AG04450 (cell line): ENCODE measurements at regions not wholly inside any gene's neighbourhood (a gene's known extent, or its start where the extent isn't known, plus 50 kb on each side); places are given as distances from the start of the nearest gene placed in this dataset.

Experiments
- CTCF ChIA-PET: fragments of 300-600, 350-600 bp; formaldehyde crosslinking; extraction: SDS; loops from one replicate; lab custom pipeline; 2022; ENCODE audit warnings: antibody characterized with exemption, inconsistent platforms; lab: Charles Lee
- POLR2A ChIA-PET: fragments of 350-600 bp; formaldehyde crosslinking; extraction: SDS; loops from one replicate; lab custom pipeline; 2021; ENCODE audit warnings: antibody characterized with exemption, inconsistent platforms; lab: Yijun Ruan, JAX
- DNase-seq: peaks from one replicate; pipeline ENCODE4 v3.0.0-alpha.2; 2011; ENCODE audit warnings: low read depth, low spot score
- H3K27ac ChIP-seq: one replicate; pipeline ENCODE4 v1.5.1; 2012; ENCODE audit warnings: low read depth, low read length, control low read depth
- H3K27me3 ChIP-seq: one replicate; pipeline ENCODE4 v1.6.0; 2012; ENCODE audit warnings: low read length; ENCODE audit not compliant: control insufficient read depth, insufficient read depth
- H3K4me3 ChIP-seq: 2 replicates; pipeline ENCODE4 v1.5.1; 2011; ENCODE audit warnings: mild to moderate bottlenecking, low read depth, low read length, control low read depth
- H3K9me3 ChIP-seq: 2 replicates; pipeline ENCODE4 v1.5.1; 2012; ENCODE audit warnings: low read length; ENCODE audit not compliant: control insufficient read depth, insufficient read depth
- TF ChIP-seq, protein P1 (sequence below): IDR thresholded peaks from 2 replicates; pipeline ENCODE4 v1.5.1; 2011; ENCODE audit warnings: low read depth, low read length, control low read depth, inconsistent platforms

DNA sequence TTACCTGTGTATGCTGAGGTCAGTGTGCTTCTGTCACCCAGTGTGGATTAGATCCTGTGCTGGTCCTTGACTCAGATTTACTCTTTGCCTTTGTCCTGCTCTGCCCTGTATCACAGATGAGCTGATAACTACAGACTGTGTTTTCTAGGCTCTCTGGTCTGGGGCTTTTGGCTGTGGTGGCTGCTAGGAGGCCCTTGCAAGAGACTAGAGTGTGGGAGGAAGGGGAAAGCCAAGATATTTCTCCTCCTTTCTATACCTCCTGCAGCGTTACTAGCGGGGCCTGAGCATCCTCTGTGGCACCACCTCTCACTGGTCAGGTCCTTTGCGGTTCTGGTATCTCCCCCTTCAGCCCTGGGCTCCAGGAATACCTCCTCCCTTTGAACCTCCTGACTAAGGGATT is 282.3 kb upstream of the TBC1D5 start:
- POLR2A ChIA-PET: no interaction called here
- CTCF ChIA-PET: no interaction called here

DNA sequence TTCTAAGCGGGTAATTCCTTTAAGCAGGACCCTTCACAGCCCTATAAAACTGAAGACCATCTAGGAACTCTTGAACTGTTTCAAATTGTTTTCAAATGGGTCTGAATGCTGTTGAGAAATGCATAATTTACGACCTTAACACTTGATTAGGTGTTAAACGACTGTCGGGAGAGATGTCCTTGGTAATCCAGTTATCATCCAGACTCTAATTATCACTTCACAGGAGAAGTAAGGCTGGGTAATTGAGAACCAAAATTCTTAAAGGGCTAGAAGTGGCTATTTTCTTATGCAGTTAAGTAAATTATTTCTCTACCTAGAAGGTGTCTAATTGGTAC is 276.7 kb upstream of the TBC1D5 start:
- TF ChIP-seq, protein P1, sequence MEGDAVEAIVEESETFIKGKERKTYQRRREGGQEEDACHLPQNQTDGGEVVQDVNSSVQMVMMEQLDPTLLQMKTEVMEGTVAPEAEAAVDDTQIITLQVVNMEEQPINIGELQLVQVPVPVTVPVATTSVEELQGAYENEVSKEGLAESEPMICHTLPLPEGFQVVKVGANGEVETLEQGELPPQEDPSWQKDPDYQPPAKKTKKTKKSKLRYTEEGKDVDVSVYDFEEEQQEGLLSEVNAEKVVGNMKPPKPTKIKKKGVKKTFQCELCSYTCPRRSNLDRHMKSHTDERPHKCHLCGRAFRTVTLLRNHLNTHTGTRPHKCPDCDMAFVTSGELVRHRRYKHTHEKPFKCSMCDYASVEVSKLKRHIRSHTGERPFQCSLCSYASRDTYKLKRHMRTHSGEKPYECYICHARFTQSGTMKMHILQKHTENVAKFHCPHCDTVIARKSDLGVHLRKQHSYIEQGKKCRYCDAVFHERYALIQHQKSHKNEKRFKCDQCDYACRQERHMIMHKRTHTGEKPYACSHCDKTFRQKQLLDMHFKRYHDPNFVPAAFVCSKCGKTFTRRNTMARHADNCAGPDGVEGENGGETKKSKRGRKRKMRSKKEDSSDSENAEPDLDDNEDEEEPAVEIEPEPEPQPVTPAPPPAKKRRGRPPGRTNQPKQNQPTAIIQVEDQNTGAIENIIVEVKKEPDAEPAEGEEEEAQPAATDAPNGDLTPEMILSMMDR: no peak
- no peak overlapping the region for H3K4me3 ChIP-seq
- ChIA-PET POLR2A (no interaction called here), CTCF (no interaction called here)
- H3K27ac ChIP-seq: no peak overlapping the region
- no peaks in the 10 kb centered on the region for H3K9me3 ChIP-seq
- DNase-seq: no peak
- no peaks in the 10 kb centered on the region for H3K27me3 ChIP-seq

More for the DNA sequence above, 282.3 kb upstream of the TBC1D5 start:
- DNase-seq: no peak
- no peak overlapping the region for H3K4me3 ChIP-seq
- TF ChIP-seq, protein P1: no peak
- H3K27me3 ChIP-seq: no peaks in the 10 kb centered on the region
- no peak overlapping the region for H3K27ac ChIP-seq
- H3K9me3 ChIP-seq: no peaks in the 10 kb centered on the region

GRCh38 chr3:18018491-18019160 is 276.2 kb upstream of the TBC1D5 start:
- Histone ChIP-seq H3K4me3 (no peak overlapping the region), H3K27ac (no peak overlapping the region), H3K9me3 (no peaks in the 10 kb centered on the region), H3K27me3 (no peaks in the 10 kb centered on the region)
- TF ChIP-seq, protein P1: no peak
- CTCF ChIA-PET: no interaction called here
- DNase-seq: no peak
- POLR2A ChIA-PET: no interaction called here

DNA sequence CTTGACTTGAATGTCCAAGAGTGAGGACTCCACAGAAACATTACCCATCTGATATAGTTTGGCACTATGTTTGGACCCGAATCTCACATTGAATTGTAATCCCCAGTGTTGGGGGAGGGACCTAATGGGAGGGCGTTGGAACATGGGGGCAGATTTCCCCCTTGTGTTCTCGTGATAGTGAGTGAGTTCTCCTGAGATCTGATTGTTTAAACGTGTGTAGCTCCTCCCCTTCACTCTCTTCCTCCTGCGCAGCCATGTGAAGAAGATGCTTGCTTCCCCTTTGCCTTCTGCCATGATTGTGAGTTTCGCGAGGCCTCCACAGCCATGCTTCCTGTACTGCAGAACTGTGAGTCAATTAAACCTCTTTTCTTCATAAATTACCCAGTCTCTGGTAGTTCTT is 273.9 kb upstream of the TBC1D5 start:
- TF ChIP-seq, protein P1: no peak
- CTCF ChIA-PET: no interaction called here
- POLR2A ChIA-PET: no interaction called here
- Histone ChIP-seq H3K9me3 (no peaks in the 10 kb centered on the region), H3K27ac (no peak overlapping the region), H3K4me3 (no peak overlapping the region), H3K27me3 (no peaks in the 10 kb centered on the region)
- DNase-seq: no peak

DNA sequence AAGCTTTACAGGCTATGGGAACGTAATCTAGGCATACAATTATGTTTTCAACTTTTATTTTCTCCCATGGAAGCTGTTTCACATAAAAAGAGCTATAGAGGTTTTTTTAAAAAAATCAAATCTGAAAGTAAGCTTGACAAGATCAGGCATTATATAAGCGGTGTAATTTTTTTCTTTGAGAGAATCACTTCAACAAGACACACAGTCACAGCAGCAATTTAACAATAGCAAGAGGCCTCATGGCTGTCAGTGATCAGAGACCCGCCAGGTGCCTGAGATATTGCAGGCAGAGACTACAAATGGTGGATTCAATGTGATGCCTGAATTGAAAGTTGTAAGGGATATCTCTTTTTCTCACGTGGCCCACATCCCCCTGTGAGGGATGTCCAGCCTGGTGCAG is 270.5 kb upstream of the TBC1D5 start:
- Histone ChIP-seq H3K9me3 (no peaks in the 10 kb centered on the region), H3K4me3 (no peak overlapping the region), H3K27ac (no peak overlapping the region), H3K27me3 (no peaks in the 10 kb centered on the region)
- ChIA-PET CTCF (no interaction called here), POLR2A (no interaction called here)
- TF ChIP-seq, protein P1: no peak
- no peak for DNase-seq
